SK-N-SH treated with all-trans-retinoic acid at 6 μM for 48 hours (cell line): ENCODE measurements at regions not wholly inside any gene's neighbourhood (a gene's known extent, or its start where the extent isn't known, plus 50 kb on each side); places are given as distances from the start of the nearest gene placed in this dataset.

Source experiments
- ATAC-seq: fragments of 200-7000 bp; cut with Tn5 transposase; 3 replicates; pipeline ENCODE4 v1.9.1; 2020; ENCODE audit warnings: mild to moderate bottlenecking, moderate library complexity
- ARNTL ChIP-seq: fragments of 450-650 bp; formaldehyde crosslinking; IDR thresholded peaks from 2 replicates; pipeline ENCODE4 v1.5.0; 2020; ENCODE audit warnings: low read depth, mild to moderate bottlenecking, moderate library complexity, borderline replicate concordance
- BACH2 ChIP-seq: fragments of 250-450 bp; sonication (Bioruptor Pico); IDR thresholded peaks from 2 replicates; pipeline ENCODE4 v1.9.0; 2021; ENCODE audit warnings: mild to moderate bottlenecking, borderline replicate concordance
- CREB5 ChIP-seq: fragments of 250-450 bp; sonication (Bioruptor Pico); IDR thresholded peaks from 2 replicates; pipeline ENCODE4 v1.5.1; 2020; ENCODE audit warnings: low read depth, mild to moderate bottlenecking, moderate library complexity
- CSDC2 ChIP-seq: fragments of 250-450 bp; sonication (Bioruptor Pico); IDR thresholded peaks from 2 replicates; pipeline ENCODE4 v1.5.0; 2020; ENCODE audit warnings: mild to moderate bottlenecking, moderate library complexity
- CSRNP3 ChIP-seq: fragments of 250-450 bp; sonication (Bioruptor Pico); IDR thresholded peaks from 2 replicates; pipeline ENCODE4 v1.5.1; 2021; ENCODE audit warnings: mild to moderate bottlenecking, moderate library complexity
- ESRRG ChIP-seq: fragments of 250-450 bp; sonication (Bioruptor Pico); IDR thresholded peaks from 2 replicates; pipeline ENCODE4 v1.6.1; 2021; ENCODE audit warnings: mild to moderate bottlenecking
- GLIS3 ChIP-seq: fragments of 250-450 bp; sonication (Bioruptor Pico); IDR thresholded peaks from 2 replicates; pipeline ENCODE4 v1.5.0; 2020; ENCODE audit warnings: mild to moderate bottlenecking, moderate library complexity
- ISL1 ChIP-seq: fragments of 250-450 bp; sonication (Bioruptor Pico); IDR thresholded peaks from 2 replicates; pipeline ENCODE4 v2.1.2; 2022; ENCODE audit warnings: mild to moderate bottlenecking, moderate library complexity
- OSR1 ChIP-seq: fragments of 250-450 bp; sonication (Bioruptor Pico); IDR thresholded peaks from 2 replicates; pipeline ENCODE4 v1.8.0; 2022; ENCODE audit warnings: moderate library complexity, mild to moderate bottlenecking, inconsistent platforms
- PATZ1 ChIP-seq: fragments of 250-450 bp; sonication (Bioruptor Pico); IDR thresholded peaks from 2 replicates; pipeline ENCODE4 v1.8.0; 2020; ENCODE audit warnings: mild to moderate bottlenecking, moderate library complexity, borderline replicate concordance
- POU6F1 ChIP-seq: fragments of 250-450 bp; sonication (Bioruptor Pico); IDR thresholded peaks from 2 replicates; pipeline ENCODE4 v1.8.0; 2021; ENCODE audit warnings: low read depth, mild to moderate bottlenecking, moderate library complexity, borderline replicate concordance
- PPARA ChIP-seq: fragments of 250-450 bp; sonication (Bioruptor Pico); IDR thresholded peaks from 2 replicates; pipeline ENCODE4 v1.5.0; 2020; ENCODE audit warnings: mild to moderate bottlenecking, borderline replicate concordance
- SNAI2 ChIP-seq: fragments of 250-450 bp; sonication (Bioruptor Pico); IDR thresholded peaks from 2 replicates; pipeline ENCODE4 v1.5.0; 2020; ENCODE audit warnings: mild to moderate bottlenecking, moderate library complexity
- TCF4 ChIP-seq: fragments of 250-450 bp; sonication (Bioruptor Pico); IDR thresholded peaks from 2 replicates; pipeline ENCODE4 v1.8.0; 2021; ENCODE audit warnings: mild to moderate bottlenecking, moderate library complexity, borderline replicate concordance
- TOX ChIP-seq: fragments of 250-450 bp; sonication (Bioruptor Pico); IDR thresholded peaks from 2 replicates; pipeline ENCODE4 v1.8.0; 2021; ENCODE audit warnings: mild to moderate bottlenecking, moderate library complexity, borderline replicate concordance
- TSHZ2 ChIP-seq: fragments of 250-450 bp; sonication (Bioruptor Pico); IDR thresholded peaks from 2 replicates; pipeline ENCODE4 v1.5.0; 2020; ENCODE audit warnings: mild to moderate bottlenecking, moderate library complexity
- ZC3H10 ChIP-seq: fragments of 250-450 bp; sonication (Bioruptor Pico); IDR thresholded peaks from 2 replicates; pipeline ENCODE4 v1.5.1; 2021; ENCODE audit warnings: mild to moderate bottlenecking, moderate library complexity
- ZFP3 ChIP-seq: fragments of 250-450 bp; sonication (Bioruptor Pico); IDR thresholded peaks from 2 replicates; pipeline ENCODE4 v1.5.0; 2020; ENCODE audit warnings: mild to moderate bottlenecking, moderate library complexity
- ZNF565 ChIP-seq: fragments of 450-650 bp; formaldehyde crosslinking; conservative IDR thresholded peaks from 2 replicates; pipeline ENCODE4 v1.5.0; 2020; ENCODE audit warnings: low read depth, mild to moderate bottlenecking, moderate library complexity
- ZNF70 ChIP-seq: fragments of 450-650 bp; formaldehyde crosslinking; IDR thresholded peaks from 2 replicates; pipeline ENCODE4 v1.5.0; 2020; ENCODE audit warnings: mild to moderate bottlenecking, moderate library complexity
- ZNF8 ChIP-seq: fragments of 450-650 bp; formaldehyde crosslinking; IDR thresholded peaks from 2 replicates; pipeline ENCODE4 v1.5.0; 2020; ENCODE audit warnings: mild to moderate bottlenecking, moderate library complexity

- TF ChIP-seq PPARA (CRISPR knock-in tag) (no peak), ESRRG (CRISPR knock-in tag) (no peak)
Observed at GRCh38 chr2:83155826-83156225, 1303.3 kb downstream of the SUCLG1 start (continued).

- no peak for ATAC-seq
- no peak for TF ChIP-seq ESRRG (CRISPR knock-in tag)
- TF ChIP-seq, all 23 proteins: peak for 0
Observed at GRCh38 chr2:83143946-83144345, 1315.1 kb downstream of the SUCLG1 start.

GRCh38 chr2:83142934-83143333 is 1316.1 kb downstream of the SUCLG1 start:
- TF ChIP-seq GLIS3, result no peak
- no peak for TF ChIP-seq SNAI2 (CRISPR knock-in tag)
- TF ChIP-seq CSDC2 (CRISPR knock-in tag), result no peak
- no peak for TF ChIP-seq OSR1 (CRISPR knock-in tag)
- TF ChIP-seq BACH2, result no peak
- no peak for TF ChIP-seq TCF4 (CRISPR knock-in tag)
- TF ChIP-seq ARNTL (CRISPR knock-in tag), result no peak
- TF ChIP-seq ZC3H10, result no peak
- no peak for TF ChIP-seq ISL1 (CRISPR knock-in tag)
- TF ChIP-seq ESRRG (CRISPR knock-in tag), result no peak
- TF ChIP-seq ZNF565, result no peak
- no peak for TF ChIP-seq PPARA (CRISPR knock-in tag)
- no peak for TF ChIP-seq CSRNP3 (CRISPR knock-in tag)
- TF ChIP-seq TOX (CRISPR knock-in tag), result no peak
- no peak for TF ChIP-seq POU6F1
- TF ChIP-seq ZNF8 (CRISPR knock-in tag), result no peak
- no peak for TF ChIP-seq CREB5 (CRISPR knock-in tag)
- no peak for TF ChIP-seq ZNF70
- no peak for ATAC-seq

GRCh38 chr2:83115606-83116005 is 1343.5 kb downstream of the SUCLG1 start:
- ATAC-seq, result no peak
- TF ChIP-seq TCF4 (CRISPR knock-in tag), result no peak
- TF ChIP-seq BACH2, result no peak
- no peak for TF ChIP-seq ZFP3 (CRISPR knock-in tag)
- TF ChIP-seq OSR1 (CRISPR knock-in tag), result no peak
- TF ChIP-seq GLIS3, result no peak
- no peak for TF ChIP-seq CREB5 (CRISPR knock-in tag)
- TF ChIP-seq ESRRG (CRISPR knock-in tag), result no peak
- TF ChIP-seq CSRNP3 (CRISPR knock-in tag), result no peak
- TF ChIP-seq PPARA (CRISPR knock-in tag), result no peak
- TF ChIP-seq, all 23 proteins: peak for 0

GRCh38 chr2:83115155-83115554 is 1343.9 kb downstream of the SUCLG1 start:
- ATAC-seq, result no peak
- no peak for TF ChIP-seq CSRNP3 (CRISPR knock-in tag)
- no peak for TF ChIP-seq ARNTL (CRISPR knock-in tag)
- TF ChIP-seq TSHZ2 (CRISPR knock-in tag), result no peak
- no peak for TF ChIP-seq PATZ1 (CRISPR knock-in tag)
- TF ChIP-seq GLIS3, result no peak
- TF ChIP-seq PPARA (CRISPR knock-in tag), result no peak
